Astrocyte (in vitro differentiated cells and primary cell): ENCODE measurements at regions not wholly inside any gene's neighbourhood (a gene's known extent, or its start where the extent isn't known, plus 50 kb on each side); places are given as distances from the start of the nearest gene placed in this dataset.
"Not testable (repeated sequence)": the region's sequence is repeated elsewhere in the genome, so short reads cannot be mapped to it uniquely, and the experiment has no call there.

ENCODE experiments used
- DNase-seq: peaks from one replicate; pipeline ENCODE4 v3.0.0-alpha.2; 2010; ENCODE audit warnings: low read depth
- FAIRE-seq: peaks from 2 replicates; lab custom pipeline; 2011; peaks lifted over from hg19 to GRCh38; lab: Jason Lieb, UNC
- H2AFZ ChIP-seq: 2 replicates; pipeline ENCODE4 v1.6.0; 2012; ENCODE audit warnings: low read depth, low read length, inconsistent platforms
- H3K27ac ChIP-seq: 2 replicates; pipeline ENCODE4 v1.5.1; 2011; ENCODE audit warnings: low read depth, low read length, inconsistent platforms
- H3K27me3 ChIP-seq: 2 replicates; pipeline ENCODE4 v1.6.0; 2011; ENCODE audit warnings: low read length, inconsistent platforms; ENCODE audit not compliant: insufficient read depth
- H3K36me3 ChIP-seq: 2 replicates; pipeline ENCODE4 v1.5.1; 2011; ENCODE audit warnings: low read length, inconsistent platforms; ENCODE audit not compliant: insufficient read depth
- H3K4me1 ChIP-seq: 2 replicates; pipeline ENCODE4 v1.5.1; 2011; ENCODE audit warnings: low read length, inconsistent platforms; ENCODE audit not compliant: insufficient read depth
- H3K4me2 ChIP-seq: 2 replicates; pipeline ENCODE4 v1.6.0; 2012; ENCODE audit warnings: low read length, inconsistent platforms
- H3K4me3 ChIP-seq: 2 replicates; pipeline ENCODE4 v1.5.1; 2011; ENCODE audit warnings: low read depth, mild to moderate bottlenecking, low read length, inconsistent platforms; ENCODE audit not compliant: insufficient read depth
- H3K79me2 ChIP-seq: 2 replicates; pipeline ENCODE4 v1.6.0; 2012; ENCODE audit warnings: mild to moderate bottlenecking, low read length, inconsistent platforms; ENCODE audit not compliant: insufficient read depth
- H3K9ac ChIP-seq: 2 replicates; pipeline ENCODE4 v1.6.0; 2012; ENCODE audit warnings: mild to moderate bottlenecking, low read length, inconsistent platforms
- H3K9me3 ChIP-seq: 2 replicates; pipeline ENCODE4 v1.5.1; 2012; ENCODE audit warnings: low read depth, mild to moderate bottlenecking, low read length, inconsistent platforms; ENCODE audit not compliant: insufficient read depth
- H4K20me1 ChIP-seq: 2 replicates; pipeline ENCODE4 v1.6.0; 2012; ENCODE audit warnings: low read length, inconsistent platforms; ENCODE audit not compliant: insufficient read depth
- H3K27ac Mint-ChIP-seq: one replicate; pipeline ENCODE4 v1.8.0; 2021; ENCODE audit warnings: mild to moderate bottlenecking, mixed read lengths; ENCODE audit not compliant: unreplicated experiment
- H3K27me3 Mint-ChIP-seq: one replicate; pipeline ENCODE4 v1.8.0; 2021; ENCODE audit warnings: low read depth, mixed read lengths; ENCODE audit not compliant: unreplicated experiment
- H3K36me3 Mint-ChIP-seq: one replicate; pipeline ENCODE4 v1.8.0; 2021; ENCODE audit warnings: low read depth, mixed read lengths; ENCODE audit not compliant: unreplicated experiment
- H3K4me1 Mint-ChIP-seq: one replicate; pipeline ENCODE4 v1.8.0; 2021; ENCODE audit warnings: low read depth, mixed read lengths; ENCODE audit not compliant: unreplicated experiment
- H3K4me3 Mint-ChIP-seq: one replicate; pipeline ENCODE4 v1.8.0; 2021; ENCODE audit warnings: mild to moderate bottlenecking, moderate library complexity, mixed read lengths; ENCODE audit not compliant: unreplicated experiment
- H3K9me3 Mint-ChIP-seq: one replicate; pipeline ENCODE4 v1.8.0; 2021; ENCODE audit warnings: mild to moderate bottlenecking, mixed read lengths; ENCODE audit not compliant: unreplicated experiment
- CTCF ChIP-seq: IDR thresholded peaks from 2 replicates; pipeline ENCODE4 v1.5.1; 2011; ENCODE audit warnings: low read depth, mild to moderate bottlenecking, inconsistent platforms, low read length, moderate library complexity; ENCODE audit not compliant: insufficient read depth
- EZH2 ChIP-seq: IDR thresholded peaks from 2 replicates; pipeline ENCODE4 v1.6.1; 2012; ENCODE audit warnings: mild to moderate bottlenecking, low read length, inconsistent platforms; ENCODE audit not compliant: insufficient read depth

- Histone ChIP-seq H3K4me1 (no peaks in the 10 kb centered on the region), H3K9ac (no peak overlapping the region), H3K4me3 (no peak overlapping the region), H2AFZ (no peak overlapping the region), H3K27me3 (no peaks in the 10 kb centered on the region), H3K4me2 (no peak overlapping the region), H3K9me3 (no peaks in the 10 kb centered on the region), H3K79me2 (no peaks in the 10 kb centered on the region), H3K27ac (no peak overlapping the region), H4K20me1 (no peaks in the 10 kb centered on the region), H3K36me3 (no peaks in the 10 kb centered on the region)
- no peak overlapping the region for H3K27ac Mint-ChIP-seq
- DNase-seq (no peak), FAIRE-seq (no peak)
- no peak for TF ChIP-seq CTCF
- no peak for TF ChIP-seq EZH2
- H3K27me3 Mint-ChIP-seq: no peaks in the 10 kb centered on the region
- peaks cover 1% of the 10 kb centered on the region for H3K9me3 Mint-ChIP-seq
- no peak overlapping the region for H3K4me3 Mint-ChIP-seq
- H3K36me3 Mint-ChIP-seq: no peaks in the 10 kb centered on the region
- H3K4me1 Mint-ChIP-seq: no peaks in the 10 kb centered on the region
Observed at GRCh38 chrX:113492895-113493294, 652.3 kb upstream of the AMOT start.

- H3K9me3 Mint-ChIP-seq: no peaks in the 10 kb centered on the region
- no peak overlapping the region for H3K9ac ChIP-seq
Observed at GRCh38 chrX:113473418-113473817, 632.8 kb upstream of the AMOT start.

GRCh38 chrX:113473015-113473414, 632.4 kb upstream of the AMOT start:
- not testable (repeated sequence) for H3K79me2 ChIP-seq, H3K36me3 Mint-ChIP-seq, H3K4me1 ChIP-seq, H2AFZ ChIP-seq, H3K9ac ChIP-seq, H3K4me3 Mint-ChIP-seq, H3K27ac Mint-ChIP-seq, H3K27me3 ChIP-seq, H3K9me3 Mint-ChIP-seq, H3K4me3 ChIP-seq, FAIRE-seq, H3K4me1 Mint-ChIP-seq, H3K27ac ChIP-seq, H3K36me3 ChIP-seq, H3K4me2 ChIP-seq, H4K20me1 ChIP-seq, H3K9me3 ChIP-seq, DNase-seq, H3K27me3 Mint-ChIP-seq

More at GRCh38 chrX:113473418-113473817, 632.8 kb upstream of the AMOT start:
- H3K4me1 Mint-ChIP-seq: no peaks in the 10 kb centered on the region
- FAIRE-seq (peak; percentile 97), DNase-seq (no peak)
- Histone ChIP-seq H3K4me2 (no peak overlapping the region), H3K4me1 (no peaks in the 10 kb centered on the region), H3K4me3 (no peak overlapping the region), H3K79me2 (no peaks in the 10 kb centered on the region), H4K20me1 (no peaks in the 10 kb centered on the region), H3K27me3 (no peaks in the 10 kb centered on the region), H3K36me3 (no peaks in the 10 kb centered on the region), H3K9me3 (no peaks in the 10 kb centered on the region), H3K27ac (no peak overlapping the region), H2AFZ (no peak overlapping the region)
- H3K36me3 Mint-ChIP-seq: no peaks in the 10 kb centered on the region
- no peak overlapping the region for H3K27ac Mint-ChIP-seq
- no peak for TF ChIP-seq EZH2
- no peaks in the 10 kb centered on the region for H3K27me3 Mint-ChIP-seq
- no peak overlapping the region for H3K4me3 Mint-ChIP-seq
